Naive B cell (primary cell): ENCODE measurements at regions not wholly inside any gene's neighbourhood (a gene's known extent, or its start where the extent isn't known, plus 50 kb on each side); places are given as distances from the start of the nearest gene placed in this dataset.

Source experiments
- ATAC-seq, 2 donors: fragments of 150-1000 bp; cut with Tn5 transposase; 2 replicates each; pipeline ENCODE4 v1.10.0; 2021; ENCODE audit warnings: low read depth in 2 of 2, mild to moderate bottlenecking in 2 of 2, moderate library complexity in 2 of 2
- DNase-seq: peaks from one replicate; pipeline ENCODE4 v3.0.0; 2022
- H3K27ac Mint-ChIP-seq, 6 donors: one replicate each; pipeline ENCODE4 v1.8.0; 2020 to 2022; ENCODE audit warnings: mild to moderate bottlenecking in 6 of 6, mixed read lengths in 6 of 6, moderate library complexity in 5 of 6, inconsistent platforms in 2 of 6
- H3K27me3 Mint-ChIP-seq, 3 donors: one replicate each; pipeline ENCODE4 v1.8.0; 2021 to 2022; ENCODE audit warnings: mixed read lengths in 3 of 3, mild to moderate bottlenecking in 1 of 3
- H3K36me3 Mint-ChIP-seq, 2 donors: one replicate each; pipeline ENCODE4 v1.8.0; 2020 to 2022; ENCODE audit warnings: mixed read lengths in 2 of 2, inconsistent platforms in 1 of 2, mild to moderate bottlenecking in 1 of 2
- H3K4me1 Mint-ChIP-seq, 3 donors: one replicate each; pipeline ENCODE4 v1.8.0; 2020 to 2022; ENCODE audit warnings: mixed read lengths in 3 of 3, inconsistent platforms in 1 of 3, mild to moderate bottlenecking in 1 of 3, moderate library complexity in 1 of 3
- H3K4me3 Mint-ChIP-seq, 8 donors: one replicate each; pipeline ENCODE4 v1.8.0; 2020 to 2022; ENCODE audit warnings: mild to moderate bottlenecking in 8 of 8, mixed read lengths in 8 of 8, moderate library complexity in 8 of 8, inconsistent platforms in 2 of 8
- H3K9me3 Mint-ChIP-seq, 7 donors: one replicate each; pipeline ENCODE4 v1.8.0; 2020 to 2022; ENCODE audit warnings: mixed read lengths in 7 of 7, mild to moderate bottlenecking in 5 of 7, inconsistent platforms in 2 of 7, moderate library complexity in 1 of 7

- Mint-ChIP-seq H3K27me3 (no peaks in the 10 kb centered on the region), H3K4me1 (no peaks in the 10 kb centered on the region), H3K36me3 (peaks cover 0 to 7% of the 10 kb centered on the region in 2 donors), H3K27ac (no peak overlapping the region), H3K4me3 (no peak overlapping the region), H3K9me3 (peaks cover 0 to 8% (median 5%) of the 10 kb centered on the region in 7 donors)
- DNase-seq (no peak), ATAC-seq (no peak)
Measured at GRCh38 chr16:64148356-64148755, 973.5 kb downstream of the CDH11 start.

- Mint-ChIP-seq H3K27ac (no peak overlapping the region), H3K4me1 (no peaks in the 10 kb centered on the region)
- no peak for ATAC-seq
Measured at GRCh38 chr16:64147941-64148340, 973.9 kb downstream of the CDH11 start.

GRCh38 chr16:64144617-64145016 is 977.2 kb downstream of the CDH11 start:
- Mint-ChIP-seq H3K27me3 (no peaks in the 10 kb centered on the region), H3K36me3 (peaks cover 0 to 7% of the 10 kb centered on the region in 2 donors), H3K4me3 (no peak overlapping the region), H3K27ac (no peak overlapping the region), H3K4me1 (no peaks in the 10 kb centered on the region), H3K9me3 (peaks cover 0 to 5% (median 0%) of the 10 kb centered on the region in 7 donors)
- no peak for DNase-seq
- no peak for ATAC-seq

More at GRCh38 chr16:64147941-64148340, 973.9 kb downstream of the CDH11 start:
- peaks cover 0 to 7% of the 10 kb centered on the region in 2 donors for H3K36me3 Mint-ChIP-seq
- DNase-seq, result no peak
- peaks cover 0 to 8% (median 3%) of the 10 kb centered on the region in 7 donors for H3K9me3 Mint-ChIP-seq
- no peaks in the 10 kb centered on the region for H3K27me3 Mint-ChIP-seq
- no peak overlapping the region for H3K4me3 Mint-ChIP-seq

- Mint-ChIP-seq H3K27ac (no peak overlapping the region), H3K4me3 (no peak overlapping the region), H3K9me3 (peaks cover 0 to 5% (median 0%) of the 10 kb centered on the region in 7 donors), H3K36me3 (no peaks in the 10 kb centered on the region), H3K27me3 (no peaks in the 10 kb centered on the region), H3K4me1 (no peaks in the 10 kb centered on the region)
- DNase-seq (no peak), ATAC-seq (no peak)
Measured at GRCh38 chr16:64138621-64139020, 983.2 kb downstream of the CDH11 start.

GRCh38 chr16:64138006-64138405 is 983.9 kb downstream of the CDH11 start:
- ATAC-seq (no peak), DNase-seq (no peak)
- H3K27ac Mint-ChIP-seq, result no peak overlapping the region
- no peaks in the 10 kb centered on the region for H3K27me3 Mint-ChIP-seq
- peaks cover 0 to 5% (median 0%) of the 10 kb centered on the region in 7 donors for H3K9me3 Mint-ChIP-seq
- H3K4me1 Mint-ChIP-seq, result no peaks in the 10 kb centered on the region
- no peak overlapping the region for H3K4me3 Mint-ChIP-seq
- no peaks in the 10 kb centered on the region for H3K36me3 Mint-ChIP-seq

- no peak overlapping the region for H3K27ac Mint-ChIP-seq
- DNase-seq (no peak), ATAC-seq (no peak)
- no peaks in the 10 kb centered on the region for H3K36me3 Mint-ChIP-seq
- H3K4me3 Mint-ChIP-seq, result no peak overlapping the region
- peaks cover 0 to 5% (median 2%) of the 10 kb centered on the region in 7 donors for H3K9me3 Mint-ChIP-seq
- H3K4me1 Mint-ChIP-seq, result no peaks in the 10 kb centered on the region
- no peaks in the 10 kb centered on the region for H3K27me3 Mint-ChIP-seq
Measured at GRCh38 chr16:64136743-64137142, 985.1 kb downstream of the CDH11 start.

GRCh38 chr16:64136314-64136713 is 985.5 kb downstream of the CDH11 start:
- H3K9me3 Mint-ChIP-seq, result peaks cover 0 to 5% (median 2%) of the 10 kb centered on the region in 7 donors
- no peak for DNase-seq
- ATAC-seq, result no peak
- no peak overlapping the region for H3K4me3 Mint-ChIP-seq
- H3K27ac Mint-ChIP-seq, result no peak overlapping the region
- no peaks in the 10 kb centered on the region for H3K4me1 Mint-ChIP-seq
- no peaks in the 10 kb centered on the region for H3K27me3 Mint-ChIP-seq
- no peaks in the 10 kb centered on the region for H3K36me3 Mint-ChIP-seq

- H3K4me1 Mint-ChIP-seq, result no peaks in the 10 kb centered on the region
Measured at GRCh38 chr16:64133366-64133765, 988.5 kb downstream of the CDH11 start.

GRCh38 chr16:64132759-64133361 is 989.0 kb downstream of the CDH11 start:
- no peak for ATAC-seq
- Mint-ChIP-seq H3K27ac (no peak overlapping the region), H3K9me3 (peaks cover 0 to 5% (median 0%) of the 10 kb centered on the region in 7 donors), H3K36me3 (no peaks in the 10 kb centered on the region), H3K4me1 (no peaks in the 10 kb centered on the region), H3K4me3 (peak overlapping the region in 1 of 8 donors; percentile 4), H3K27me3 (no peaks in the 10 kb centered on the region)
- no peak for DNase-seq

More at GRCh38 chr16:64133366-64133765, 988.5 kb downstream of the CDH11 start:
- Mint-ChIP-seq H3K4me3 (peak overlapping the region in 1 of 8 donors; percentile 4), H3K27ac (no peak overlapping the region), H3K9me3 (peaks cover 0 to 5% (median 0%) of the 10 kb centered on the region in 7 donors), H3K27me3 (no peaks in the 10 kb centered on the region), H3K36me3 (no peaks in the 10 kb centered on the region)
- ATAC-seq (no peak), DNase-seq (no peak)

GRCh38 chr16:64132190-64132589 is 989.7 kb downstream of the CDH11 start:
- DNase-seq (no peak), ATAC-seq (no peak)
- H3K4me1 Mint-ChIP-seq, result no peaks in the 10 kb centered on the region
- H3K4me3 Mint-ChIP-seq, result no peak overlapping the region
- H3K27ac Mint-ChIP-seq, result no peak overlapping the region
- peaks cover 0 to 5% (median 0%) of the 10 kb centered on the region in 7 donors for H3K9me3 Mint-ChIP-seq
- no peaks in the 10 kb centered on the region for H3K27me3 Mint-ChIP-seq
- H3K36me3 Mint-ChIP-seq, result no peaks in the 10 kb centered on the region

- Mint-ChIP-seq H3K4me3 (no peak overlapping the region), H3K4me1 (no peaks in the 10 kb centered on the region), H3K9me3 (peaks cover 0 to 5% (median 0%) of the 10 kb centered on the region in 7 donors), H3K27me3 (no peaks in the 10 kb centered on the region), H3K27ac (no peak overlapping the region), H3K36me3 (no peaks in the 10 kb centered on the region)
- DNase-seq (no peak), ATAC-seq (no peak)
Measured at GRCh38 chr16:64131423-64131822, 990.4 kb downstream of the CDH11 start.

GRCh38 chr16:64130140-64130539 is 991.7 kb downstream of the CDH11 start:
- no peaks in the 10 kb centered on the region for H3K4me1 Mint-ChIP-seq
- H3K27me3 Mint-ChIP-seq, result no peaks in the 10 kb centered on the region
- no peak overlapping the region for H3K4me3 Mint-ChIP-seq
- no peaks in the 10 kb centered on the region for H3K36me3 Mint-ChIP-seq
- no peak for ATAC-seq
- no peak overlapping the region for H3K27ac Mint-ChIP-seq
- no peak for DNase-seq
- peaks cover 0 to 5% (median 0%) of the 10 kb centered on the region in 7 donors for H3K9me3 Mint-ChIP-seq

- peaks cover 0 to 9% (median 2%) of the 10 kb centered on the region in 7 donors for H3K9me3 Mint-ChIP-seq
- H3K4me3 Mint-ChIP-seq, result no peak overlapping the region
- no peak for ATAC-seq
- H3K4me1 Mint-ChIP-seq, result no peaks in the 10 kb centered on the region
- no peak overlapping the region for H3K27ac Mint-ChIP-seq
- H3K36me3 Mint-ChIP-seq, result no peaks in the 10 kb centered on the region
- DNase-seq, result no peak
- H3K27me3 Mint-ChIP-seq, result no peaks in the 10 kb centered on the region
Measured at GRCh38 chr16:64122177-64122576, 999.7 kb downstream of the CDH11 start.

- DNase-seq (no peak), ATAC-seq (no peak)
- H3K27ac Mint-ChIP-seq, result no peak overlapping the region
- no peaks in the 10 kb centered on the region for H3K36me3 Mint-ChIP-seq
- H3K4me3 Mint-ChIP-seq, result no peak overlapping the region
- peaks cover 0 to 9% (median 2%) of the 10 kb centered on the region in 7 donors for H3K9me3 Mint-ChIP-seq
- H3K4me1 Mint-ChIP-seq, result no peaks in the 10 kb centered on the region
- H3K27me3 Mint-ChIP-seq, result no peaks in the 10 kb centered on the region
Measured at GRCh38 chr16:64121473-64121872, 1000.4 kb downstream of the CDH11 start.
